H1 (cell line): ENCODE measurements at regions not wholly inside any gene's neighbourhood (a gene's known extent, or its start where the extent isn't known, plus 50 kb on each side); places are given as distances from the start of the nearest gene placed in this dataset.

Experiments
- CTCF ChIA-PET: fragments of 300-600 bp; sonication (Branson Sonifier 250); formaldehyde crosslinking; loops from one replicate; lab custom pipeline; 2021; ENCODE audit not compliant: partially characterized antibody; lab: Charles Lee
- POLR2A ChIA-PET: fragments of 300-600 bp; sonication (Branson Sonifier 250); formaldehyde crosslinking; loops from one replicate; lab custom pipeline; 2021; ENCODE audit warnings: inconsistent platforms; ENCODE audit not compliant: partially characterized antibody; lab: Charles Lee
- DNase-seq, 2 experiments: peaks; one replicate each; pipeline versions ENCODE4 v3.0.0 to v3.0.0-alpha.2; 2010 to 2022; ENCODE audit warnings: low spot score in 2 of 2, low read depth in 1 of 2, mixed read lengths in 1 of 2
- FAIRE-seq: peaks from 2 replicates; lab custom pipeline; 2011; peaks lifted over from hg19 to GRCh38; lab: Jason Lieb, UNC
- H2AFZ ChIP-seq: 2 replicates; pipeline ENCODE4 v1.8.1; 2012; ENCODE audit warnings: low read length, inconsistent platforms
- H2AK5ac ChIP-seq: 2 replicates; pipeline ENCODE4 v1.6.1; 2013; ENCODE audit warnings: low read depth, low read length
- H2BK120ac ChIP-seq: replicated peaks from 2 replicates; pipeline ENCODE3; 2013; ENCODE audit warnings: low read depth, low read length, inconsistent platforms
- H2BK12ac ChIP-seq: 2 replicates; pipeline ENCODE4 v1.6.1; 2013; ENCODE audit warnings: low read depth, low read length
- H2BK15ac ChIP-seq: 2 replicates; pipeline ENCODE4 v1.6.1; 2013; ENCODE audit warnings: low read length
- H2BK20ac ChIP-seq: 2 replicates; pipeline ENCODE4 v1.6.1; 2013; ENCODE audit warnings: low read length
- H2BK5ac ChIP-seq: 2 replicates; pipeline ENCODE4 v1.6.1; 2013; ENCODE audit warnings: low read depth, low read length
- H3K14ac ChIP-seq: 2 replicates; pipeline ENCODE4 v1.6.1; 2013; ENCODE audit warnings: inconsistent platforms; ENCODE audit not compliant: insufficient read length
- H3K18ac ChIP-seq: 2 replicates; pipeline ENCODE4 v1.6.1; 2013; ENCODE audit warnings: low read length; ENCODE audit errors: extremely low read depth
- H3K23ac ChIP-seq: 2 replicates; pipeline ENCODE4 v1.6.1; 2013; ENCODE audit warnings: inconsistent platforms; ENCODE audit not compliant: insufficient read length
- H3K23me2 ChIP-seq: 2 replicates; pipeline ENCODE4 v1.6.1; 2013; ENCODE audit warnings: low read depth, low read length
- H3K27ac ChIP-seq: 2 replicates; pipeline ENCODE4 v1.6.1; 2011; ENCODE audit warnings: low read depth, low read length, inconsistent platforms
- H3K27me3 ChIP-seq, 4 experiments: replicated peaks in 1 of 4; 1 replicate in 1 of 4; 2 replicates in 3 of 4; pipeline versions ENCODE4 v1.6.1 to v1.8.1; 2011 to 2013; ENCODE audit warnings: low read length in 3 of 4, mild to moderate bottlenecking in 3 of 4, inconsistent platforms in 2 of 4, mixed read lengths in 2 of 4, moderate library complexity in 1 of 4; ENCODE audit not compliant: control insufficient read depth in 3 of 4, insufficient read depth in 3 of 4; ENCODE audit errors: extremely low read depth in 1 of 4
- H3K36me3 ChIP-seq, 4 experiments: 2 replicates each; pipeline versions ENCODE4 v1.6.1 to v1.8.1; 2011 to 2013; ENCODE audit warnings: mild to moderate bottlenecking in 4 of 4, low read length in 3 of 4, moderate library complexity in 2 of 4, control low read depth in 1 of 4, inconsistent platforms in 1 of 4; ENCODE audit not compliant: insufficient read depth in 4 of 4, control insufficient read depth in 2 of 4
- H3K4ac ChIP-seq: replicated peaks from 2 replicates; pipeline ENCODE3; 2013; ENCODE audit warnings: low read length, low read depth, mixed read lengths, inconsistent platforms; ENCODE audit not compliant: insufficient read length
- H3K4me1 ChIP-seq, 4 experiments: replicated peaks in 1 of 4; 1 replicate in 1 of 4; 2 replicates in 3 of 4; pipeline versions ENCODE4 v1.6.1 to v1.8.1; 2011 to 2013; ENCODE audit warnings: low read length in 3 of 4, inconsistent platforms in 2 of 4, mixed read lengths in 1 of 4; ENCODE audit not compliant: insufficient read depth in 4 of 4, control insufficient read depth in 3 of 4
- H3K4me2 ChIP-seq, 2 experiments: 2 replicates each; pipeline versions ENCODE4 v1.6.1 to v1.8.1; 2011 to 2013; ENCODE audit warnings: low read depth in 2 of 2, low read length in 2 of 2, control low read depth in 1 of 2, inconsistent platforms in 1 of 2, mild to moderate bottlenecking in 1 of 2; ENCODE audit not compliant: insufficient read depth in 1 of 2
- H3K4me3 ChIP-seq, 4 experiments: fragments of 200-600, 300-600 bp in 1 of 4; sonication (generic), shearing (Covaris generic), sonication (Bioruptor Twin) in 1 of 4; 2 replicates each; pipeline versions ENCODE4 v1.5.1 to v1.8.1; 2011 to 2016; ENCODE audit warnings: low read length in 4 of 4, low read depth in 3 of 4, control low read depth in 2 of 4, inconsistent platforms in 2 of 4, mild to moderate bottlenecking in 2 of 4, mixed read lengths in 1 of 4, moderate library complexity in 1 of 4; ENCODE audit not compliant: insufficient read depth in 2 of 4; ENCODE audit errors: extremely low read depth in 1 of 4
- H3K56ac ChIP-seq: replicated peaks from 2 replicates; pipeline ENCODE3; 2013; ENCODE audit warnings: low read depth, mild to moderate bottlenecking, mixed read lengths, low read length, inconsistent platforms; ENCODE audit not compliant: insufficient read length
- H3K79me1 ChIP-seq: 2 replicates; pipeline ENCODE4 v1.6.1; 2013; ENCODE audit warnings: low read depth, low read length, control low read depth
- H3K79me2 ChIP-seq, 2 experiments: 2 replicates each; pipeline versions ENCODE4 v1.6.1 to v1.8.1; 2012 to 2013; ENCODE audit warnings: low read length in 2 of 2, mild to moderate bottlenecking in 2 of 2, inconsistent platforms in 1 of 2; ENCODE audit not compliant: insufficient read depth in 2 of 2, control insufficient read depth in 1 of 2
- H3K9ac ChIP-seq, 4 experiments: replicated peaks in 1 of 4; 1 replicate in 1 of 4; 2 replicates in 3 of 4; pipeline versions ENCODE4 v1.6.1 to v1.8.1; 2011 to 2013; ENCODE audit warnings: low read depth in 3 of 4, low read length in 3 of 4, control low read depth in 2 of 4, mild to moderate bottlenecking in 2 of 4, moderate library complexity in 2 of 4, inconsistent platforms in 1 of 4; ENCODE audit errors: extremely low read depth in 1 of 4
- H3K9me3 ChIP-seq, 2 experiments: 2 replicates each; pipeline versions ENCODE4 v1.6.1 to v1.8.1; 2012 to 2013; ENCODE audit warnings: mild to moderate bottlenecking in 2 of 2, moderate library complexity in 2 of 2, control low read depth in 1 of 2, inconsistent platforms in 1 of 2, low read depth in 1 of 2, low read length in 1 of 2, mixed read lengths in 1 of 2; ENCODE audit not compliant: insufficient read depth in 2 of 2
- H4K20me1 ChIP-seq, 2 experiments: replicated peaks in 1 of 2; 2 replicates each; pipeline versions ENCODE3 to v1.8.1; 2011 to 2013; ENCODE audit warnings: inconsistent platforms in 2 of 2, low read length in 2 of 2, mild to moderate bottlenecking in 1 of 2; ENCODE audit not compliant: insufficient read depth in 2 of 2, control insufficient read depth in 1 of 2
- H4K5ac ChIP-seq: 2 replicates; pipeline ENCODE4 v1.6.1; 2013; ENCODE audit warnings: low read length, low read depth, mixed read lengths, inconsistent platforms; ENCODE audit not compliant: insufficient read length
- H4K8ac ChIP-seq: 2 replicates; pipeline ENCODE4 v1.8.0; 2013; ENCODE audit warnings: mild to moderate bottlenecking, moderate library complexity, low read length, inconsistent platforms; ENCODE audit not compliant: insufficient read depth; ENCODE audit errors: extremely low read depth
- H4K91ac ChIP-seq: replicated peaks from 2 replicates; pipeline ENCODE3; 2013; ENCODE audit warnings: low read length, mixed read lengths, inconsistent platforms; ENCODE audit not compliant: insufficient read length
- ATF2 ChIP-seq: IDR thresholded peaks from 2 replicates; pipeline ENCODE4 v1.6.1; 2012; ENCODE audit warnings: low read length, inconsistent platforms
- E2F6 ChIP-seq: IDR thresholded peaks from 2 replicates; pipeline ENCODE4 v1.6.1; 2012; ENCODE audit warnings: inconsistent platforms
- EZH2 ChIP-seq: fragments of 200-600 bp; sonication (generic); IDR thresholded peaks from 2 replicates; pipeline ENCODE4 v1.7.1; 2012; ENCODE audit warnings: low read depth, mild to moderate bottlenecking, moderate library complexity, low read length, inconsistent platforms; ENCODE audit not compliant: severe bottlenecking
- MAFK ChIP-seq: IDR thresholded peaks from 2 replicates; pipeline ENCODE4 v1.6.1; 2012; ENCODE audit warnings: low read depth, mild to moderate bottlenecking, improper control_type of control experiment, low read length
- NANOG ChIP-seq: IDR thresholded peaks from 2 replicates; pipeline ENCODE4 v1.6.1; 2011; ENCODE audit warnings: low read length, low read depth, mild to moderate bottlenecking, inconsistent platforms; ENCODE audit not compliant: insufficient read depth, poor library complexity, severe bottlenecking
- TAF1 ChIP-seq: IDR thresholded peaks from 2 replicates; pipeline ENCODE4 v1.6.1; 2011; ENCODE audit warnings: mild to moderate bottlenecking, low read depth, low read length
- WGBS, 2 experiments: shearing (Covaris generic) in 1 of 2; methylation state at CpG; one replicate each; pipeline versions ENCODE4 v1.1.6 to v1.1.7; 2013 to 2015; ENCODE audit warnings: low lambda C conversion rate in 2 of 2, mixed read lengths in 2 of 2, inconsistent platforms in 1 of 2, low coverage in 1 of 2, missing lambda C conversion rate in 1 of 2; ENCODE audit not compliant: insufficient replicate concordance in 2 of 2, insufficient coverage in 1 of 2, insufficient read length in 1 of 2; ENCODE audit errors: extremely low coverage in 1 of 2, missing lambda C conversion rate in 1 of 2; 5-methylcytosine and 5-hydroxymethylcytosine counted together

GRCh38 chr16:9212621-9213020 is 121.2 kb downstream of the HAPSTR1 start:
- H2BK120ac ChIP-seq = no peak overlapping the region
- H3K4me3 ChIP-seq = no peak overlapping the region
- 87 to 100% methylated on average over 1 to 5 of the region's 5 CpGs for WGBS, 2 experiments
- no peaks in the 10 kb centered on the region for H3K79me2 ChIP-seq
- DNase-seq = no peak
- ChIA-PET CTCF (interaction anchor here (0.7 to 1.4 kb wide), 4 partner anchors 27 to 603 kb away, joined by 3 to 4 read pairs (median 4); no protein-coding TSS in a partner anchor), POLR2A (no interaction called here)
- no peaks in the 10 kb centered on the region for H3K36me3 ChIP-seq
- H2BK5ac ChIP-seq = no peak overlapping the region
- TF ChIP-seq E2F6 (no peak), ATF2 (no peak), NANOG (no peak), EZH2 (no peak), TAF1 (no peak), MAFK (no peak)
- H3K9ac ChIP-seq = no peak overlapping the region
- no peak overlapping the region for H4K5ac ChIP-seq
- no peaks in the 10 kb centered on the region; a peak in 1 of 7 replicates for H3K27me3 ChIP-seq
- H4K8ac ChIP-seq = no peak overlapping the region
- no peak overlapping the region for H2BK12ac ChIP-seq
- peaks cover 0 to 2% (median 0%) of the 10 kb centered on the region in 4 experiments; a peak in 1 of 7 replicates for H3K4me1 ChIP-seq
- H2BK15ac ChIP-seq = no peak overlapping the region
- no peak overlapping the region for H2BK20ac ChIP-seq
- no peak overlapping the region for H3K56ac ChIP-seq
- H3K23me2 ChIP-seq = no peaks in the 10 kb centered on the region
- H2AFZ ChIP-seq = no peak overlapping the region
- H2AK5ac ChIP-seq = no peak overlapping the region
- H4K20me1 ChIP-seq = no peaks in the 10 kb centered on the region
- no peak overlapping the region for H3K23ac ChIP-seq
- H4K91ac ChIP-seq = no peak overlapping the region
- no peaks in the 10 kb centered on the region for H3K9me3 ChIP-seq
- no peak overlapping the region for H3K14ac ChIP-seq
- H3K4me2 ChIP-seq = no peak overlapping the region
- H3K4ac ChIP-seq = no peak overlapping the region
- no peaks in the 10 kb centered on the region for H3K79me1 ChIP-seq
- H3K18ac ChIP-seq = no peak overlapping the region
- H3K27ac ChIP-seq = no peak overlapping the region
- FAIRE-seq = no peak
